Suppressor macrophage (primary cell): ENCODE measurements at regions not wholly inside any gene's neighbourhood (a gene's known extent, or its start where the extent isn't known, plus 50 kb on each side); places are given as distances from the start of the nearest gene placed in this dataset.

Source experiments
- DNase-seq, 4 experiments: peaks; one replicate each; pipeline ENCODE4 v3.0.0-alpha.2; 2020 to 2022

DNA sequence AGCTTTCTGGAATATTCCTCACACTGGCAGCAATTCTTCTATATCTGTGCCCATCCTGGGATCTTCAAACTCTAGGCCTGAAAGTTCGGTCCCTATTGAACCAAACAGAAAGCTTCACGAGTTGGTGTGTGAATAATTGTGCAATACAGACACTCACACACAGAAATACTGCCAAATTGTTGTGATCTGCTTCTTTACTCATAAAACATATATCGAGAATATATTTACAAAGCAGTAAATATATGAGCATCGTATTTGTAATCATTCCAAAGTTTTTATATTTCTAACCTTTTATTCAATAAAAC lies 56.6 kb upstream of the BEX4 start:
- DNase-seq: no peak

DNA sequence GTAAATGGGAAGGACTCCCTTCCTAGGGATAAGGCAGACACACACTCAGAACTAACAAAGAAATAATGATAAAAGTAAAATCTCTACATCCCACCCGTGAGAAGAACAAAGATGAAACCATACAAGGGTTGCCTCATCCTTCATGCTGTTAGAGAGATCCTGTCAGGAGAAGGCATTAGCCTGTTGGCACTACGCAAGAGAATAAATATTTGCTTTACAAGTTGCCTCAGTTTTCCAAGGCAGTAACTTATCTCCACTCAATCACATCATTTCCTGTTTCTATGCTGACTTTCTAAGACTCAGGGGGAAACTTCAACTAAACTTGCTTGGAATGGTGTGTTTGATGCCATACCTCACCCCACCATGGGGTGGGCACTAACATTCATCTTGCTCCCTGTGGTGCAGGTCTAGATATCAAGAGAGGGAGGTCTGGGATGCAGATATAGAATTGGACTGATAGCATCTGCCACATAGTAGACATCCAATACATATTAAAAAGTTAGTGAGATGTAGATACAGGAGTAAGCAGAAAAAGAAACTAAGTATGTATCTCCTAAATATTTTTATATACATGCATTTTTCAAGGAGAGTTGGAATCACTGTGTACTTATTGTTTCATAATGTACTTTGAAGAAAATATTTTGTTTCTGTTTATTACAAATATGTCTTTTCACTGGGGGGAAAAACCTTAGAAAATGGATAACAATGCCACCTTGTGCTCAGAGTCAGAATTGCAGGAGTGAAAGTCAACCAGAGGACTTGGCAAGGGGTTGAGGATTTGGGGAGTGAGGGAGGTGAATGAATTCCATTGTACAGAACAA lies 57.2 kb upstream of the BEX4 start:
- peak; percentile 25 to 47 (median 40) for DNase-seq

GRCh38 chrX:103155201-103155600 lies 59.7 kb upstream of the BEX4 start:
- peak in 1 of 4 experiments; percentile 14 for DNase-seq

- no peak for DNase-seq
These were observed 60.7 kb upstream of the NXF3 start for GRCh38 chrX:103153661-103154060.

- DNase-seq: no peak
These were observed 58.9 kb upstream of the NXF3 start for GRCh38 chrX:103151799-103152198.

DNA sequence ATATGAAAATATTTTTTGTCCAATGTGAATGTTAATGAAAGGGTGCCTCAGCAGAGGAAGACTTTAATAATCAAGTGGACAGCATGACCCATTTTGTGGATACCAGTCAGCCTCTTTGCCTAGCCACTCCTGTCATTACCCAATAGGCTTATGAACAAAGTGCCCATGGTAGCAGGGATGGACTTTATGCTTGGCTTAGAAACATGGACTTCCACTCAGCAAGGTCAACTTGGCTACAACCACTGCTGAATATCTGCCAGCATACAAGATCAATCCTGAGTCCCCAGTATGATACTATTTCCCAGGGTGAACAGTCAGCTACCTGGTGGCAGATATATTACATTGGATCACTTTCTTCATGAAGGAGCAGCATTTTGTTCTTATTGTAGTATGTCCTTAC lies 56.7 kb upstream of the NXF3 start:
- no peak for DNase-seq

- no peak for DNase-seq
These were observed 55.1 kb upstream of the NXF3 start for GRCh38 chrX:103148075-103148474.
